Chondrocyte (in vitro differentiated cells): ENCODE measurements at regions not wholly inside any gene's neighbourhood (a gene's known extent, or its start where the extent isn't known, plus 50 kb on each side); places are given as distances from the start of the nearest gene placed in this dataset.

ENCODE experiments used
- DNase-seq: peaks from one replicate; pipeline ENCODE4 v3.0.0; 2021; ENCODE audit warnings: mixed read lengths, low spot score
- H3K27ac Mint-ChIP-seq: one replicate; pipeline ENCODE4 v1.8.0; 2021; ENCODE audit warnings: mild to moderate bottlenecking, moderate library complexity, mixed read lengths; ENCODE audit not compliant: unreplicated experiment
- H3K27me3 Mint-ChIP-seq: 2 replicates; pipeline ENCODE4 v1.8.0; 2021; ENCODE audit warnings: low read depth, mixed read lengths
- H3K36me3 Mint-ChIP-seq: 2 replicates; pipeline ENCODE4 v1.8.0; 2021; ENCODE audit warnings: low read depth, mixed read lengths
- H3K4me1 Mint-ChIP-seq: 2 replicates; pipeline ENCODE4 v1.8.0; 2021; ENCODE audit warnings: low read depth, mild to moderate bottlenecking, mixed read lengths
- H3K4me3 Mint-ChIP-seq: one replicate; pipeline ENCODE4 v1.8.0; 2021; ENCODE audit warnings: mild to moderate bottlenecking, moderate library complexity, mixed read lengths; ENCODE audit not compliant: unreplicated experiment
- H3K9me3 Mint-ChIP-seq: 2 replicates; pipeline ENCODE4 v1.8.0; 2021; ENCODE audit warnings: low read depth, mixed read lengths
- TF ChIP-seq, protein P1 (sequence below): fragments of 200-600 bp; sonication (generic); IDR thresholded peaks from 2 replicates; pipeline ENCODE4 v1.5.0; 2021; ENCODE audit warnings: antibody characterized with exemption, mild to moderate bottlenecking, moderate library complexity

DNA sequence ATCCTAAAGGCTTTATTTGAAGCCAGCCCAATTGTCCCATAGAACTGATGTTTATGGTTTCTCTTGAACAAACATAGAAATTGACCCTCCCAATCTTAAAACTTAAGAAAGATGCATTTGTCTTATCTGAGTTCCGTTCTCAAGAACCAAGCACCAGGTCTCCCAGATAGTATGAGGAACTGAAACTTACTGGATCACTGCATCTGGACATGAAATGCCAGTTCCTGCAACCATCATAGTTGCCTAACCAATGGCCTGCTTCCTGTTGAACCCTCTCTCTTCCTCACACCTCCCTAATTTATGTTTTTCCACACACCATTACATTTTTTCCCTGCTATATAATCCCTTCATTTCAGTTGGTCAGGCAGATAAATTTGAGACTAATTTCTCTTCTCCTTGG is 478.9 kb downstream of the HTR1A start:
- Mint-ChIP-seq H3K4me1 (no peaks in the 10 kb centered on the region), H3K27me3 (no peaks in the 10 kb centered on the region), H3K27ac (no peak overlapping the region), H3K36me3 (no peaks in the 10 kb centered on the region), H3K9me3 (peaks cover 15% of the 10 kb centered on the region), H3K4me3 (no peak overlapping the region)
- TF ChIP-seq, protein P1, sequence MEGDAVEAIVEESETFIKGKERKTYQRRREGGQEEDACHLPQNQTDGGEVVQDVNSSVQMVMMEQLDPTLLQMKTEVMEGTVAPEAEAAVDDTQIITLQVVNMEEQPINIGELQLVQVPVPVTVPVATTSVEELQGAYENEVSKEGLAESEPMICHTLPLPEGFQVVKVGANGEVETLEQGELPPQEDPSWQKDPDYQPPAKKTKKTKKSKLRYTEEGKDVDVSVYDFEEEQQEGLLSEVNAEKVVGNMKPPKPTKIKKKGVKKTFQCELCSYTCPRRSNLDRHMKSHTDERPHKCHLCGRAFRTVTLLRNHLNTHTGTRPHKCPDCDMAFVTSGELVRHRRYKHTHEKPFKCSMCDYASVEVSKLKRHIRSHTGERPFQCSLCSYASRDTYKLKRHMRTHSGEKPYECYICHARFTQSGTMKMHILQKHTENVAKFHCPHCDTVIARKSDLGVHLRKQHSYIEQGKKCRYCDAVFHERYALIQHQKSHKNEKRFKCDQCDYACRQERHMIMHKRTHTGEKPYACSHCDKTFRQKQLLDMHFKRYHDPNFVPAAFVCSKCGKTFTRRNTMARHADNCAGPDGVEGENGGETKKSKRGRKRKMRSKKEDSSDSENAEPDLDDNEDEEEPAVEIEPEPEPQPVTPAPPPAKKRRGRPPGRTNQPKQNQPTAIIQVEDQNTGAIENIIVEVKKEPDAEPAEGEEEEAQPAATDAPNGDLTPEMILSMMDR = no peak
- DNase-seq = no peak

DNA sequence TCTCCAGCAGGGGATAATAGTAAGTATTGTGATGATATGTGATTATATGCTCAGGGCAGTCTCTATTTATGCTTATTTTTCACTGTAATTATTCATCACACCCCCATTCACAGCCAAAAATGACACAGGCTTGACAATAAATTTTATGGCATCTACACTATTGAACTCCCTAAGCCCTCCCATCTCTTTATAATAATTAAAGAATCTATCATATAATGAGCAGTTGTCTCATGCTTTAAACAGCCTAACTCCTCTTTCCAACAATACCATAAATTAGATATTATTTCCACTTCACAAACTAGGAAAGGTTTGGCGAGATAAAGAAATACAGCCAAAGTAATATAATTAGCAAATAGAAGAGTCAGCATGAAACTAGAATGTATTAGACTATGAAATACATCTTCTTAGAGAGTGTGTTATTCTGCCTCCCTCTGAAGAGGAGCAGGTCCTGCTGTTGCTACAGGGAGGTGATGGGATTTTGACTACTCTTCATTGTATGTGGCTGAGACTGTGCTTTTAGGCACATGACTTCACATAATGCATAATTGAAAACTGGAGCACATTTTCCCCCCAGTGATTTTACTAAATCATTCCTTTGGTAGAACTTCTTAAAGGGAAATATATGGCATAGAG is 488.8 kb downstream of the HTR1A start:
- Mint-ChIP-seq H3K4me1 (no peaks in the 10 kb centered on the region), H3K9me3 (peaks cover 3% of the 10 kb centered on the region), H3K27ac (no peak overlapping the region), H3K27me3 (peaks cover 4% of the 10 kb centered on the region), H3K4me3 (no peak overlapping the region), H3K36me3 (no peaks in the 10 kb centered on the region)
- TF ChIP-seq, protein P1 = no peak
- DNase-seq = no peak

DNA sequence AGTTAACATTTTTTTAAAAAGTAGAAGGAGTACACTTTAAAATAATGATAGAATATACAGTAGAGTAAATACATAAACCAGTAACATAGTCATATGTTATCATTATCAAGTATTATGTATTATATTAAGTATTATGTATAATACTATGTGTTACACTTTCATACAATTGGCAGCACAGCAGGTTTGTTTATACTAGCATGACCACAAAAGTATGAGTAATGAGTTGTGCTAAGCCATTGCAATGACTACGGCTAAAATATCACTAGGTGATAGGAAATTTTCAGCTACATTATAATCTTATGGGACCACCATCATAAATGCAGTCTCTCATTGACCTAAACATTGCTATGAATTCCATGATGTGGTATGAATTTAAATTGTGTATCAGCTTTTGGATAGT is 506.0 kb downstream of the HTR1A start:
- no peaks in the 10 kb centered on the region for H3K4me1 Mint-ChIP-seq
- H3K9me3 Mint-ChIP-seq = peaks cover 3% of the 10 kb centered on the region
- no peak overlapping the region for H3K27ac Mint-ChIP-seq
- H3K27me3 Mint-ChIP-seq = no peaks in the 10 kb centered on the region
- no peaks in the 10 kb centered on the region for H3K36me3 Mint-ChIP-seq
- no peak for DNase-seq
- H3K4me3 Mint-ChIP-seq = no peak overlapping the region
- TF ChIP-seq, protein P1 = no peak

DNA sequence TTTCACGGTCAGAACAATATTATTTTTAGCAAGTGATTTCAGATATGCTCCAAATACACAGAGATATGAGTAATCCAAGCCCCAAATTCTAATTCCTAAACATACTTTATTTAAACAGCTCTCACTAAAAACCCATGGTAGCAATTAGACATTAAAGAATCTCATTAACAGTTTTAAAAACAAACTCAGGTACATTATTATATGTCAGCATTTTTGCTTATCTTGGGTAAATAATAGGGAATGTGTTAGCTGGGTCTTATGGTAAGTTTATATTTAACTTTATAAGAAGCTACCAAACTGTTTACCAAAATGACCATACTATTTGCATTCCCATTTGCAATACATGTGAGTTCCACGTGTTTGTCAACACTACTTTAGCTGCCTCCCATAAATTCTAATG is 511.1 kb downstream of the HTR1A start:
- no peak overlapping the region for H3K4me3 Mint-ChIP-seq
- no peaks in the 10 kb centered on the region for H3K36me3 Mint-ChIP-seq
- TF ChIP-seq, protein P1 = no peak
- H3K4me1 Mint-ChIP-seq = no peaks in the 10 kb centered on the region
- DNase-seq = no peak
- H3K27me3 Mint-ChIP-seq = peaks cover 2% of the 10 kb centered on the region
- H3K27ac Mint-ChIP-seq = no peak overlapping the region
- no peaks in the 10 kb centered on the region for H3K9me3 Mint-ChIP-seq

DNA sequence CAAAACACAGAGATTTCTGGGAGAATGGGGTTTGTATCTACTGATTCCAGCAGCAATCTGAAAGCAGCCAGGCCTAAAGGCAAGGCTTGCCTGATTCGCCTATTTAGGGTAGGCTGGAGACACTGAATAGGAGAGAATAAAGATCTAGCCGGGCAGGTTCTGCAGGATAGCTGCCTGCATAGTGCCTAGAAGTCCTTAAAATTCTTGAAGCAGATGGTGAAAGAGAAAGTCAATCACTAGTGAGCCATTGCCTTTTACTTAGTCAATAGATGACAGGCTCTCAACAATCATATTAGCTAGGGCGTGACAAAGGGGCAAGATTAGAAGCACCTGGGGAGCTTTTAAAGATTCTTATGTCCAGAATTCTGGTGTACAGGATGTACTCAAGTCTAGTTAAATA is 522.7 kb downstream of the HTR1A start:
- DNase-seq = no peak
- Mint-ChIP-seq H3K27me3 (peaks cover 10% of the 10 kb centered on the region), H3K4me1 (no peaks in the 10 kb centered on the region), H3K4me3 (no peak overlapping the region), H3K9me3 (peaks cover 3% of the 10 kb centered on the region), H3K27ac (no peak overlapping the region), H3K36me3 (no peaks in the 10 kb centered on the region)
- TF ChIP-seq, protein P1 = no peak
